GM10248 (cell line): ENCODE measurements at regions not wholly inside any gene's neighbourhood (a gene's known extent, or its start where the extent isn't known, plus 50 kb on each side); places are given as distances from the start of the nearest gene placed in this dataset.
"Not testable (repeated sequence)": the region's sequence is repeated elsewhere in the genome, so short reads cannot be mapped to it uniquely, and the experiment has no call there.

Experiments used
- CTCF ChIA-PET: fragments of 300-600 bp; sonication (Branson Sonifier 250); formaldehyde crosslinking; extraction: SDS; loops from one replicate; lab custom pipeline; 2021; ENCODE audit warnings: antibody characterized with exemption; lab: Yijun Ruan, JAX
- POLR2A ChIA-PET: fragments of 350-650 bp; sonication (Branson Sonifier 250); formaldehyde crosslinking; extraction: SDS; loops from one replicate; lab custom pipeline; 2020; ENCODE audit warnings: antibody characterized with exemption; lab: Yijun Ruan, JAX
- DNase-seq: peaks from one replicate; pipeline ENCODE4 v3.0.0; 2012; ENCODE audit errors: extremely low spot score
- CTCF ChIP-seq: IDR thresholded peaks from 2 replicates; pipeline ENCODE4 v1.5.1; 2012; ENCODE audit warnings: mild to moderate bottlenecking, low read depth; ENCODE audit errors: extremely low read depth, missing control alignments, control extremely low read depth

GRCh38 chr6:166707045-166707444 is 80.0 kb upstream of the RPS6KA2 start:
- DNase-seq, result peak; percentile 56
- CTCF ChIA-PET, result no interaction called here
- TF ChIP-seq CTCF, result peak; percentile 34
- POLR2A ChIA-PET, result no interaction called here

- ChIA-PET POLR2A (no interaction called here), CTCF (no interaction called here)
- TF ChIP-seq CTCF, result no peak
- DNase-seq, result no peak
Observed at GRCh38 chr6:166705069-166705468, 78.0 kb upstream of the RPS6KA2 start.

GRCh38 chr6:166704171-166704570 is 77.1 kb upstream of the RPS6KA2 start:
- no peak for DNase-seq
- TF ChIP-seq CTCF, result no peak
- POLR2A ChIA-PET, result no interaction called here
- CTCF ChIA-PET, result no interaction called here

GRCh38 chr6:166703149-166703710 is 76.2 kb upstream of the RPS6KA2 start:
- no peak for TF ChIP-seq CTCF
- ChIA-PET POLR2A (no interaction called here), CTCF (interaction anchor here (1.0 to 1.5 kb wide), 3 partner anchors 9 to 41 kb away, joined by 3 to 4 read pairs (median 3); no protein-coding TSS in a partner anchor)

GRCh38 chr6:166701424-166701823 is 74.4 kb upstream of the RPS6KA2 start:
- POLR2A ChIA-PET, DNase-seq, CTCF ChIA-PET: not testable (repeated sequence)

More at GRCh38 chr6:166703149-166703710, 76.2 kb upstream of the RPS6KA2 start:
- DNase-seq, result no peak

GRCh38 chr6:166700871-166701270 is 73.8 kb upstream of the RPS6KA2 start:
- not testable (repeated sequence) for DNase-seq

GRCh38 chr6:166697113-166697512 is 70.1 kb upstream of the RPS6KA2 start:
- no peak for TF ChIP-seq CTCF
- no peak for DNase-seq
- ChIA-PET POLR2A (no interaction called here), CTCF (interaction anchor here (1.4 to 1.5 kb wide), 2 partner anchors 12 to 23 kb away, joined by 3 to 4 read pairs; no protein-coding TSS in a partner anchor)

More at GRCh38 chr6:166700871-166701270, 73.8 kb upstream of the RPS6KA2 start:
- POLR2A ChIA-PET, CTCF ChIA-PET: not testable (repeated sequence)

GRCh38 chr6:166693880-166694279 is 66.8 kb upstream of the RPS6KA2 start:
- no peak for DNase-seq

More at GRCh38 chr6:166693880-166694279, 66.8 kb upstream of the RPS6KA2 start:
- TF ChIP-seq CTCF, result no peak
- ChIA-PET POLR2A (no interaction called here), CTCF (no interaction called here)
